HepG2 (cell line): ENCODE measurements at regions not wholly inside any gene's neighbourhood (a gene's known extent, or its start where the extent isn't known, plus 50 kb on each side); places are given as distances from the start of the nearest gene placed in this dataset.

ENCODE experiments used
- POLR2A ChIP-seq, 2 experiments: IDR thresholded peaks; 2 replicates each; pipeline ENCODE4 v1.6.1; 2011; ENCODE audit warnings: low read depth in 2 of 2, low read length in 2 of 2, mild to moderate bottlenecking in 1 of 2, moderate library complexity in 1 of 2; ENCODE audit not compliant: insufficient read depth in 1 of 2
- RBAK ChIP-seq: sonication (generic); formaldehyde crosslinking; IDR thresholded peaks from 2 replicates; pipeline ENCODE4 v1.5.1; 2020; ENCODE audit warnings: mild to moderate bottlenecking, missing genetic modification reagents
- SMAD1 ChIP-seq: sonication (generic); formaldehyde crosslinking; IDR thresholded peaks from 2 replicates; pipeline ENCODE4 v1.4.0; 2020; ENCODE audit warnings: missing genetic modification reagents, low read depth, mild to moderate bottlenecking, borderline replicate concordance
- ZFP41 ChIP-seq: sonication (generic); formaldehyde crosslinking; IDR thresholded peaks from 2 replicates; pipeline ENCODE4 v1.4.0; 2020; ENCODE audit warnings: mild to moderate bottlenecking, missing genetic modification reagents, borderline replicate concordance
- ZNF160 ChIP-seq: sonication (generic); formaldehyde crosslinking; IDR thresholded peaks from 2 replicates; pipeline ENCODE4 v1.8.0; 2022; ENCODE audit warnings: mild to moderate bottlenecking, inconsistent platforms, missing genetic modification reagents
- ZNF432 ChIP-seq: sonication (generic); formaldehyde crosslinking; IDR thresholded peaks from 2 replicates; pipeline ENCODE4 v1.5.0; 2020; ENCODE audit warnings: missing genetic modification reagents, mild to moderate bottlenecking, borderline replicate concordance

DNA sequence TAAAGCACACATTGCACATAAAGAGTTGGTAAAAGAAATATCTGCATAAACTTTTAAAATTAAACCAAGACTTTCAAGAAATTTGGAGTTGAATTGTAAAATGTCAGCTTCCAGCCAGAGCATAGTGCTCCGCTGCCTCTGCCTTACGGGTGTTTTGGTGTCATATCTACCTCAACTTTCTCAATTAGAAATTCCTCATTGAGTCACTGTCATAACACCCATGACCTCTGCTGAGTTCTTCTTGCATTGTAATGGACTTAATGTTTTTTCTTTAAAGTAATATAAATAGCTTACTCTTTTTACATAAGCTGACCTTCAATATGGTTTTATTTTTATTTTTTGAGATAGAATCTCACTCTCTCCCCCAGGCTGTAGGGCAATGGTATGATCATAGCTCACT lies 551.0 kb upstream of the NBEA start:
- TF ChIP-seq POLR2A (IDR thresholded peaks at IDR 0.05; ENCODE audit: insufficient read depth in 1 of 2, low read depth in 2 of 2, low read length in 2 of 2) (no peak), ZNF432 (no peak), ZFP41 (CRISPR knock-in tag) (no peak), SMAD1 (CRISPR knock-in tag) (no peak), RBAK (CRISPR knock-in tag) (no peak), ZNF160 (CRISPR knock-in tag) (no peak)
